GM12873 (cell line): ENCODE measurements at regions not wholly inside any gene's neighbourhood (a gene's known extent, or its start where the extent isn't known, plus 50 kb on each side); places are given as distances from the start of the nearest gene placed in this dataset.

Experiments used
- CTCF ChIP-seq: IDR thresholded peaks from 2 replicates; pipeline ENCODE4 v1.5.1; 2012; ENCODE audit warnings: low read depth, mild to moderate bottlenecking, moderate library complexity, low read length, control low read depth; ENCODE audit not compliant: insufficient read depth; ENCODE audit errors: missing control alignments

GRCh38 chr14:29391231-29391630 is 536.4 kb downstream of the PRKD1 start:
- TF ChIP-seq CTCF, result no peak

- no peak for TF ChIP-seq CTCF
Observed at GRCh38 chr14:29391801-29392200, 535.8 kb downstream of the PRKD1 start.

GRCh38 chr14:29392287-29392686 is 535.4 kb downstream of the PRKD1 start:
- no peak for TF ChIP-seq CTCF

- no peak for TF ChIP-seq CTCF
Observed at GRCh38 chr14:29403091-29403490, 524.6 kb downstream of the PRKD1 start.

GRCh38 chr14:29410581-29410980 is 517.1 kb downstream of the PRKD1 start:
- TF ChIP-seq CTCF, result no peak

- TF ChIP-seq CTCF, result no peak
Observed at GRCh38 chr14:29419736-29420135, 507.9 kb downstream of the PRKD1 start.

- TF ChIP-seq CTCF, result no peak
Observed at GRCh38 chr14:29421156-29421728, 506.4 kb downstream of the PRKD1 start.
